GM18867 (cell line): ENCODE measurements at regions not wholly inside any gene's neighbourhood (a gene's known extent, or its start where the extent isn't known, plus 50 kb on each side); places are given as distances from the start of the nearest gene placed in this dataset.
"Not testable (repeated sequence)": the region's sequence is repeated elsewhere in the genome, so short reads cannot be mapped to it uniquely, and the experiment has no call there.

Source experiments
- ATAC-seq: cut with Tn5 transposase; IDR thresholded peaks from one replicate; pipeline ENCODE4 v1.9.1; 2021; ENCODE audit warnings: mild to moderate bottlenecking, moderate library complexity; ENCODE audit not compliant: unreplicated experiment

GRCh38 chr2:8559805-8560204, 122.1 kb upstream of the ID2 start:
- no peak for ATAC-seq

- ATAC-seq, result not testable (repeated sequence)
Observed at GRCh38 chr2:8561692-8562091, 120.2 kb upstream of the ID2 start.

- ATAC-seq, result no peak
Observed at GRCh38 chr2:8563814-8564474, 117.9 kb upstream of the ID2 start.

GRCh38 chr2:8564475-8564874, 117.4 kb upstream of the ID2 start:
- ATAC-seq, result no peak

GRCh38 chr2:8565399-8566154, 116.3 kb upstream of the ID2 start:
- ATAC-seq, result no peak

GRCh38 chr2:8566155-8566670, 115.6 kb upstream of the ID2 start:
- no peak for ATAC-seq

- ATAC-seq, result no peak
Observed at GRCh38 chr2:8566774-8567468, 114.9 kb upstream of the ID2 start.

- ATAC-seq, result no peak
Observed at GRCh38 chr2:8567469-8568260, 114.2 kb upstream of the ID2 start.

GRCh38 chr2:8568543-8569302, 113.1 kb upstream of the ID2 start:
- ATAC-seq, result no peak

- no peak for ATAC-seq
Observed at GRCh38 chr2:8569332-8569930, 112.4 kb upstream of the ID2 start.

GRCh38 chr2:8570637-8571036, 111.2 kb upstream of the ID2 start:
- no peak for ATAC-seq

GRCh38 chr2:8571301-8571791, 110.5 kb upstream of the ID2 start:
- ATAC-seq, result no peak

- ATAC-seq, result no peak
Observed at GRCh38 chr2:8571792-8572499, 109.9 kb upstream of the ID2 start.

GRCh38 chr2:8572712-8573233, 109.1 kb upstream of the ID2 start:
- ATAC-seq, result no peak

GRCh38 chr2:8573234-8573941, 108.5 kb upstream of the ID2 start:
- no peak for ATAC-seq

- ATAC-seq, result no peak
Observed at GRCh38 chr2:8573942-8574195, 108.0 kb upstream of the ID2 start.

GRCh38 chr2:8574196-8575037, 107.4 kb upstream of the ID2 start:
- no peak for ATAC-seq
